Head of caudate nucleus (tissue), 42 donors: ENCODE measurements at regions not wholly inside any gene's neighbourhood (a gene's known extent, or its start where the extent isn't known, plus 50 kb on each side); places are given as distances from the start of the nearest gene placed in this dataset.
A peak's percentile ranks its signal among the peaks of the same experiment; 100 is the strongest.
"Not testable (repeated sequence)": the region's sequence is repeated elsewhere in the genome, so short reads cannot be mapped to it uniquely, and the experiment has no call there.

Experiments used
- DNase-seq, 42 donors: peaks; one replicate each; pipeline versions ENCODE4 v3.0.0 to v3.0.0-alpha.2; 2020 to 2021; ENCODE audit warnings: mixed read lengths in 7 of 42
- intact Hi-C: fragments of 100-400 bp; cut with DNase I; formaldehyde crosslinking; loops from one replicate; pipeline ENCODE4 v1.15.0; 2022

GRCh38 chr6:99789767-99790166 is 183.1 kb downstream of the PRDM13 start:
- DNase-seq, result no peak
- intact Hi-C loops, result no loop called here

DNA sequence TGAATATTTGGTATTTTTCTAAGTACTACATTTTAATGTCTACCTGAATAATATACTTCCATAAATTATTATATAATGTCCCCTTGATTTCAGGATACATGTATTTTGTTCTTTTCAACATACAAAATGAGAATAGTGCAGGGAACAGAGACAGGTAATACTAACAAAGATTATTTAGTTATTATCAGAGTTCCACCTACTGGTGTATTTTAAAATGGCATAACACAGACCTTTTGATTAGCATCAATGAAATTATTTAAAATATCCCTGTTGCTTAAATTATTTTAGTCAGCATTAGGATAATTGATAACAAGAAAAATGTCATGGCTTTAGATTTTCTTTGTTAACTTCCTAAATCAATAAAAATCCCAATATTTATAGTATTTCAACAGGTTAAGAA is 184.0 kb downstream of the PRDM13 start:
- DNase-seq, result no peak
- intact Hi-C loops, result no loop called here

DNA sequence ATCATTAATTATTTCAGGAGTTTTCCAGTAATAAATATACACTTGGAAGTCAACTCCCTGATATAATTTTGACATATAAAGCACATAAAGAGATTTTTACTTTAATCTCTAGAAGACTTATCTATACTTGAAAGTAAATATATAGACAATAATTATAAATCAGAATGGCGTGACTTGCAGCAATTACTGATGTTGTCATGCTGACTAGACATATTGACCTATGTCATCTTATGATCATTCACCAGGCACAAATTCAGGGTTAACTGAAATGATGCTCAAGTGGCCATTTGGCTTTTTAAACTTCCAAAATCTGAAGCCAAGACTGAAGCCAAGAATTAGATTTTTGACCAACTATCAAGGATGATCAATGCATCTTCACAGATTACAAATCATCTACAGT is 192.2 kb downstream of the MCHR2 start:
- no peak for DNase-seq
- intact Hi-C loops, result no loop called here

- no peak for DNase-seq
- intact Hi-C loops, result no loop called here
These were observed 191.5 kb downstream of the MCHR2 start for GRCh38 chr6:99802396-99803031.

GRCh38 chr6:99808992-99809391 is 185.0 kb downstream of the MCHR2 start:
- no peak for DNase-seq
- intact Hi-C loops, result no loop called here

- intact Hi-C loops, result no loop called here
These were observed 183.7 kb downstream of the MCHR2 start for GRCh38 chr6:99810295-99810694.

DNA sequence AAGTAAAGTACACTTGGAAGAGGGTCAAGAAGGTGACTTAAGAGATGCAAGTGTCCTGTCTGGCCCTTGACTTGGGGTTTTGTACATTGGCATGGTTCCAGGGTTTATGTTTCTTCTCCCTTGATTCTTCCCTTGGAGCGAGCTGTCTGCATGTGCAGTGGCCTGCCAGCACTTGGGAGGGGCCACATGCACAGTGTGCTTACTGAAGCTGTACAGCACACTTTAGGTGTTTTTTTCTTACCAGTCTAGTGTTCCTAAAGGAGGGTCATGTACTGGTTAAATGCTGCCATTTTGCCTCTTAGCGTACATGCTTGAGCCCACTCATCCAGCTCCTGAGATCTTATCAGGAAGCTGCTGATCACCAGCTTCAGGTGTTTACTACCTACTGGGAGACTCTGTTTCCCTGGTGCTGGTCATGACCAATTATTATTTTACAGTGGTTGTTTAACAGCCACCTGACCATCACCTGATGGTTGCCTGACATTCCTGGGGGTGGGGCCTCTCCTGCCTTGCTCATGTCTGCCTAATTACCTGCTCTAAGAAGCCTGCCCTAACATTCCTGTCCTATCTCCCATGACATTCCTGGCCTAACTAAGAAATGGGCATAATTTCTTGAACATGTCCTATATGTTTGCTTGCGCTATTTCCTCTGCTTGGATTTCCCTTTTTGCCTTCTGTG is 182.9 kb downstream of the MCHR2 start:
- intact Hi-C loops, result no loop called here
- no peak for DNase-seq

More at GRCh38 chr6:99810295-99810694, 183.7 kb downstream of the MCHR2 start:
- no peak for DNase-seq

DNA sequence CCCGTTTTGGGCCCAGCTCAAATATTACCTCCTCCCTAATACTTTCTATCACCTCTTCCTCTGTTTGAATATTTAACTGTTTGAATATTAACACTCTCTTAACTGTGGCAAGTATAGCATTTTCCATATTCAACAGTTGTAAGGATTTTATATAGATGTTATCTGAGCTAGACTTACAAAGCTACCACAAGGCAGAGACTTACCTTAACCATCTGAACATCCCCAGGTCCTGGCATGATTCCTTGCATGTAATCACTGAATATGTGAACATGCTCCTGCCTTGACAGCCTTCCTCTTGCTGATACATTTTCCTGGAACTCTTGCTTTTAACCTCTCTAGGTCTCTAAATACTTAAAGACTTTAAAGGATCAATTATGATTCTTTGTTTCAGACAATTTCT is 182.4 kb downstream of the MCHR2 start:
- no peak for DNase-seq
- intact Hi-C loops, result no loop called here

- intact Hi-C loops, result no loop called here
These were observed 180.5 kb downstream of the MCHR2 start for GRCh38 chr6:99813565-99813964.

GRCh38 chr6:99814230-99814928 is 179.6 kb downstream of the MCHR2 start:
- intact Hi-C loops, result no loop called here
- no peak for DNase-seq

More at GRCh38 chr6:99813565-99813964, 180.5 kb downstream of the MCHR2 start:
- no peak for DNase-seq

GRCh38 chr6:99816795-99817194 is 177.2 kb downstream of the MCHR2 start:
- DNase-seq, result no peak
- intact Hi-C loops, result no loop called here

DNA sequence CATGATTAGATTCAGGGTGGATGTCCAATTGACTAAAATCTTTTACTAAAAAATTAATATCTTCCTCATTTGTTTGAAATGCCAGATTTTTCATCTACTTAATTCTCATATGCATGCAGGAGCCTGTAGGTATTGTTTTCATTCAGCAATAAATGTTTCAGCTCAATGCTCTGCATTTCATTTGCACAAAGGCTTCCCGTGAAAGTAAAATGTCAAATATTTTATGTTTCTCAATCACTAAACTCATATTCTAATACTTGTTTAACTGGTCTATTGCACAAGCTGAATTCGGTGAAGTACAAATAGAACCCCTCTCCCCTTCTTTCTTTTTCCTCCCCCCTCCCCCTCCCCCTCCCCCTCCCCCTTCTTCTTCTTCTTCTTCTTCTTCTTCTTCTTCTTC is 175.9 kb downstream of the MCHR2 start:
- DNase-seq, result no peak
- intact Hi-C loops, result no loop called here

DNA sequence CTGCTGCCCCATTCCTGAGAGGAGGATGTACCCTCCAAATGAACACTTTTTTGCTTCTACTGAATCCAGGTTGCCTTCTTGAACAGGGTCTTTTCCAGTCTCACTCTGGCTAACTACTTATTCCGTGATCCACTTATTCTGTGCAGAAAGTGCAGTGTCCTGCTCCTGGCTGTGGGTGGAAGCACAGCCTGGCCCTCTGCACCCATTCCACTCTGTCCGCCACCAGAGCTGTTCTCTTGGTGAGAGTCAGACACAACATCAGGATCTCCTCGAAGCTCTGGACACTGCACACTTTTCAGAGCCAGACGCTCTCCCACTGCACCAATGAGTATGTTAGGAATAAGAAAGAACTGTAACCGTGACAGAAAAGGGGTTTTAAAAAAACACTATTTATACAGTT is 174.2 kb downstream of the MCHR2 start:
- intact Hi-C loops, result no loop called here
- DNase-seq, result no peak

GRCh38 chr6:99821164-99821563 is 172.9 kb downstream of the MCHR2 start:
- intact Hi-C loops, result no loop called here
- no peak for DNase-seq

DNA sequence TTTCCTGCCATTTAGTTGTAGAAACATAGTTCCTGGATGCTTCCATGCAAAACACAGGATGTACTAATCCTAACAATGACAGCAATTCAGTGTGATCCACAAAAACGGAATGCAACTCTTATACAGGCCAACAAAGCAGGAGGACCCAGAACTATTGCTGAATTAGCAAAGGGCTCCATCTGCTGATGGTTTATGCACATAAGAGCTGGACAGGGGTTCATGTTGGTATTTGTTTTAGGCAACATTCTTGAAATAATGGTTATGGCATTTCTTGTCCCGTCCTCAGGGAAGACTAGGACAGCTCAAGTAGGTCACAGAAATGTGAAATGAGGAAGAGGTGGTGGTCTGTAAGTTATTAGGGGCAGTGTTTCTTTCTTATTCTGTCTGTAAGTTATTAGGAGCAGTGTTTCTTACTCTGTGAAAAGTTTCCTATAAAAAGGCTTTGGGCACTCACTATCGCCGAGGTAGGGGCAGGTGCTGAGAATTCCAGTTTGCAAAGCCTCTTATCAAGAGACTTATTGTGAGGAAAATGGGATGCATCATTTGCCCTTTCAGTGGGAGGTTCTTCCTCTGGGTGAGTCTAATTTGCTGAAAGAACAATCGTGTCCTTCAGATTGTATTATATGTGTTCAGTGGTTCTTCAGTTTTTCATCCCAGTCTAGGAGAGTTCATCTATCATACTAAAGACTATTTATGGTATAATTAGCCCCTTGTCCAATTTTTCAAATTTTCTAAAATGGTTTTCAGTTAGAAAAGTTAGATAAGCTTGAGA is 171.1 kb downstream of the MCHR2 start:
- intact Hi-C loops, result no loop called here
- peak in 13 of 42 donors; percentile 1 to 48 (median 20) for DNase-seq

DNA sequence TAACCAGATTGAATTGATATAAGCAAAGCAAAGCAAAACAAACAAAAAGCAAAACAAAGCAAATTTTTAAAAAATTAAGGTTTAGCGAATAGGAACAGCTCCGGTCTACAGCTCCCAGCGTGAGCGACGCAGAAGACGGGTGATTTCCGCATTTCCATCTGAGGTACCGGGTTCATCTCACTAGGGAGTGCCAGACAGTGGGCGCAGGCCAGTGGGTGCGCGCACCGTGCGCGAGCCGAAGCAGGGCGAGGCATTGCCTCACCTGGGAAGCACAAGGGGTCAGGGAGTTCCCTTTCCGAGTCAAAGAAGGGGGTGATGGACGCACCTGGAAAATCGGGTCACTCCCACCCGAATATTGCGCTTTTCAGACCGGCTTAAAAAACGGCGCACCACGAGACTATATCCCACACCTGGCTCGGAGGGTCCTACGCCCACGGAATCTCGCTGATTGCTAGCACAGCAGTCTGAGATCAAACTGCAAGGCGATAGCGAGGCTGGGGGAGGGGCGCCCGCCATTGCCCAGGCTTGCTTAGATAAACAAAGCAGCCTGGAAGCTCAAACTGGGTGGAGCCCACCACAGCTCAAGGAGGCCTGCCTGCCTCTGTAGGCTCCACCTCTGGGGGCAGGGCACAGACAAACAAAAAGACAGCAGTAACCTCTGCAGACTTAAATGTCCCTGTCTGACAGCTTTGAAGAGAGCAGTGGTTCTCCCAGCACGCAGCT is 170.3 kb downstream of the MCHR2 start:
- DNase-seq, intact Hi-C loops: not testable (repeated sequence)

DNA sequence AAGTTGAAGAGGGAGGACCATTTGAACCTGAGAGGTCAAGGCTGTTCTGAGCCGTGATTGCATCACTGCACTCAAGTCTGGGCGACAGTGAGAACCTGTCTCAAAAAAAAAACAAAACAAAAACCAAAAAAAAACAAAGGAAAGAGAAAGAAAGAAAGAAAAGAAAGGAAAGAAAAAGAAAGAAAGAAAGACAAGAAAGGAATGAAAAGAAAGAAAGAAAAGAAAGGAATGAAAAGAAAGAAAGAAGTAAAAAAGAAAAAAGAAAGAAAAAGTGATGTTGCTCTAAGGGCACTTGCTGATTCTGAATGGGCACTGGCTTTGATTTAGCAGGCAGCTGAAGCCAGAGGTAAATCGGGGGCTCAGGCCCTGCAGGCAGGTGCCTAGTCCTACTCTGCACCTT is 161.0 kb downstream of the MCHR2 start:
- intact Hi-C loops, result no loop called here
- DNase-seq, result no peak

DNA sequence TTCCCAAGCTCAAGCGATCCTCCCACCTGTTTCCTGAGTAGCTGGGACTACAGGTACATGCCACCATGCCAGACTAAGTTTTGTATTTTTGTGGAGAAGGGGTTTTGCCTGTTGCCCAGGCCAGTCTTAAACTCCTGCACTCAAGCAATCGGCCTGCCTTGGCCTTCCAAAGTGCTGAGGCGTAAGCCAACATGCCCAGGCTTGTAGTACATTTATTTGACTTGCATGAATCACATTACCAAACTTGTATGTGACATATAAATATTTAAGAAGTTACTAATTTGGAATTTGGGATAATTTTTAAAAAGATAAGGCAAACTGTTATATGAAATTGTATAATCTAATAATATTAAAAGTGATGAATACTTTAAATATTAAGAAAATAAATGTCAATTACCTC is 157.6 kb downstream of the MCHR2 start:
- no peak for DNase-seq
- intact Hi-C loops, result no loop called here

GRCh38 chr6:99838607-99839006 is 155.4 kb downstream of the MCHR2 start:
- intact Hi-C loops, result no loop called here
- no peak for DNase-seq
